H1 (cell line): ENCODE measurements at regions not wholly inside any gene's neighbourhood (a gene's known extent, or its start where the extent isn't known, plus 50 kb on each side); places are given as distances from the start of the nearest gene placed in this dataset.

ENCODE experiments used
- RNF2 ChIP-seq: fragments of 200-900, 300-1000 bp; sonication (generic); IDR thresholded peaks from 2 replicates; pipeline ENCODE4 v1.7.1; 2016; ENCODE audit warnings: borderline replicate concordance, low read depth, mild to moderate bottlenecking, antibody characterized with exemption, low read length; ENCODE audit not compliant: poor library complexity, severe bottlenecking; ENCODE audit errors: missing control alignments
- SIRT6 ChIP-seq: IDR thresholded peaks from one replicate; pipeline ENCODE4 v1.7.1; 2012; ENCODE audit warnings: low read length, inconsistent platforms
- SIX5 ChIP-seq: IDR thresholded peaks from 2 replicates; pipeline ENCODE4 v1.6.1; 2011; ENCODE audit warnings: mild to moderate bottlenecking, low read depth, low read length
- SP1 ChIP-seq: IDR thresholded peaks from 2 replicates; pipeline ENCODE4 v1.6.1; 2011; ENCODE audit warnings: low read depth, low read length
- ZNF274 ChIP-seq: IDR thresholded peaks from 2 replicates; pipeline ENCODE4 v1.7.0; 2012; ENCODE audit warnings: low read length, borderline replicate concordance; ENCODE audit errors: extremely low read depth
- TF ChIP-seq, protein P1 (sequence below): fragments of 300-600 bp; sonication (generic); IDR thresholded peaks from 2 replicates; pipeline ENCODE4 v1.7.1; 2012; ENCODE audit warnings: low read length, moderate library complexity, mild to moderate bottlenecking, inconsistent platforms; ENCODE audit not compliant: insufficient replicate concordance

DNA sequence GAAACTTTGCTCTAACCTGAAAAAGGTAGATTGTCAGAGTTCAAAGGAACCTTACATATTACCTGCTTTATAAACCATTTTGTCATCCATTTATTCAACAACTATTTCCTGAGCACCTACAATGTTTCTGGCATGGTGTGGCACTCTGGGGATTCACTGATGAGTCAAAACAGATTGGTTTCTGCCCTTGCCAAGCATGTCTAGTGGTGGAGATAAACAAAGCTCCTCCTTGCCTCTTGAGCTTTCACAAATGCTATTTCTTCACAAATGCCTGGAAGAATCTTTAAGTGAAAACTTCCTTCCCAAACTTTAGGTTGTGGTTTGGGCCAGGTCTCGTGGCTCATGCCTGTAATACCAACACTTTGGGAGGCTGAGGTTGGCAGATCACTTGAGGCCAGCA, 85.1 kb upstream of the RELN start (continued):
- TF ChIP-seq, protein P1, sequence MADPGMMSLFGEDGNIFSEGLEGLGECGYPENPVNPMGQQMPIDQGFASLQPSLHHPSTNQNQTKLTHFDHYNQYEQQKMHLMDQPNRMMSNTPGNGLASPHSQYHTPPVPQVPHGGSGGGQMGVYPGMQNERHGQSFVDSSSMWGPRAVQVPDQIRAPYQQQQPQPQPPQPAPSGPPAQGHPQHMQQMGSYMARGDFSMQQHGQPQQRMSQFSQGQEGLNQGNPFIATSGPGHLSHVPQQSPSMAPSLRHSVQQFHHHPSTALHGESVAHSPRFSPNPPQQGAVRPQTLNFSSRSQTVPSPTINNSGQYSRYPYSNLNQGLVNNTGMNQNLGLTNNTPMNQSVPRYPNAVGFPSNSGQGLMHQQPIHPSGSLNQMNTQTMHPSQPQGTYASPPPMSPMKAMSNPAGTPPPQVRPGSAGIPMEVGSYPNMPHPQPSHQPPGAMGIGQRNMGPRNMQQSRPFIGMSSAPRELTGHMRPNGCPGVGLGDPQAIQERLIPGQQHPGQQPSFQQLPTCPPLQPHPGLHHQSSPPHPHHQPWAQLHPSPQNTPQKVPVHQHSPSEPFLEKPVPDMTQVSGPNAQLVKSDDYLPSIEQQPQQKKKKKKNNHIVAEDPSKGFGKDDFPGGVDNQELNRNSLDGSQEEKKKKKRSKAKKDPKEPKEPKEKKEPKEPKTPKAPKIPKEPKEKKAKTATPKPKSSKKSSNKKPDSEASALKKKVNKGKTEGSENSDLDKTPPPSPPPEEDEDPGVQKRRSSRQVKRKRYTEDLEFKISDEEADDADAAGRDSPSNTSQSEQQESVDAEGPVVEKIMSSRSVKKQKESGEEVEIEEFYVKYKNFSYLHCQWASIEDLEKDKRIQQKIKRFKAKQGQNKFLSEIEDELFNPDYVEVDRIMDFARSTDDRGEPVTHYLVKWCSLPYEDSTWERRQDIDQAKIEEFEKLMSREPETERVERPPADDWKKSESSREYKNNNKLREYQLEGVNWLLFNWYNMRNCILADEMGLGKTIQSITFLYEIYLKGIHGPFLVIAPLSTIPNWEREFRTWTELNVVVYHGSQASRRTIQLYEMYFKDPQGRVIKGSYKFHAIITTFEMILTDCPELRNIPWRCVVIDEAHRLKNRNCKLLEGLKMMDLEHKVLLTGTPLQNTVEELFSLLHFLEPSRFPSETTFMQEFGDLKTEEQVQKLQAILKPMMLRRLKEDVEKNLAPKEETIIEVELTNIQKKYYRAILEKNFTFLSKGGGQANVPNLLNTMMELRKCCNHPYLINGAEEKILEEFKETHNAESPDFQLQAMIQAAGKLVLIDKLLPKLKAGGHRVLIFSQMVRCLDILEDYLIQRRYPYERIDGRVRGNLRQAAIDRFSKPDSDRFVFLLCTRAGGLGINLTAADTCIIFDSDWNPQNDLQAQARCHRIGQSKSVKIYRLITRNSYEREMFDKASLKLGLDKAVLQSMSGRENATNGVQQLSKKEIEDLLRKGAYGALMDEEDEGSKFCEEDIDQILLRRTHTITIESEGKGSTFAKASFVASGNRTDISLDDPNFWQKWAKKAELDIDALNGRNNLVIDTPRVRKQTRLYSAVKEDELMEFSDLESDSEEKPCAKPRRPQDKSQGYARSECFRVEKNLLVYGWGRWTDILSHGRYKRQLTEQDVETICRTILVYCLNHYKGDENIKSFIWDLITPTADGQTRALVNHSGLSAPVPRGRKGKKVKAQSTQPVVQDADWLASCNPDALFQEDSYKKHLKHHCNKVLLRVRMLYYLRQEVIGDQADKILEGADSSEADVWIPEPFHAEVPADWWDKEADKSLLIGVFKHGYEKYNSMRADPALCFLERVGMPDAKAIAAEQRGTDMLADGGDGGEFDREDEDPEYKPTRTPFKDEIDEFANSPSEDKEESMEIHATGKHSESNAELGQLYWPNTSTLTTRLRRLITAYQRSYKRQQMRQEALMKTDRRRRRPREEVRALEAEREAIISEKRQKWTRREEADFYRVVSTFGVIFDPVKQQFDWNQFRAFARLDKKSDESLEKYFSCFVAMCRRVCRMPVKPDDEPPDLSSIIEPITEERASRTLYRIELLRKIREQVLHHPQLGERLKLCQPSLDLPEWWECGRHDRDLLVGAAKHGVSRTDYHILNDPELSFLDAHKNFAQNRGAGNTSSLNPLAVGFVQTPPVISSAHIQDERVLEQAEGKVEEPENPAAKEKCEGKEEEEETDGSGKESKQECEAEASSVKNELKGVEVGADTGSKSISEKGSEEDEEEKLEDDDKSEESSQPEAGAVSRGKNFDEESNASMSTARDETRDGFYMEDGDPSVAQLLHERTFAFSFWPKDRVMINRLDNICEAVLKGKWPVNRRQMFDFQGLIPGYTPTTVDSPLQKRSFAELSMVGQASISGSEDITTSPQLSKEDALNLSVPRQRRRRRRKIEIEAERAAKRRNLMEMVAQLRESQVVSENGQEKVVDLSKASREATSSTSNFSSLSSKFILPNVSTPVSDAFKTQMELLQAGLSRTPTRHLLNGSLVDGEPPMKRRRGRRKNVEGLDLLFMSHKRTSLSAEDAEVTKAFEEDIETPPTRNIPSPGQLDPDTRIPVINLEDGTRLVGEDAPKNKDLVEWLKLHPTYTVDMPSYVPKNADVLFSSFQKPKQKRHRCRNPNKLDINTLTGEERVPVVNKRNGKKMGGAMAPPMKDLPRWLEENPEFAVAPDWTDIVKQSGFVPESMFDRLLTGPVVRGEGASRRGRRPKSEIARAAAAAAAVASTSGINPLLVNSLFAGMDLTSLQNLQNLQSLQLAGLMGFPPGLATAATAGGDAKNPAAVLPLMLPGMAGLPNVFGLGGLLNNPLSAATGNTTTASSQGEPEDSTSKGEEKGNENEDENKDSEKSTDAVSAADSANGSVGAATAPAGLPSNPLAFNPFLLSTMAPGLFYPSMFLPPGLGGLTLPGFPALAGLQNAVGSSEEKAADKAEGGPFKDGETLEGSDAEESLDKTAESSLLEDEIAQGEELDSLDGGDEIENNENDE = no peak
- TF ChIP-seq SIRT6 (no peak), SP1 (no peak), ZNF274 (no peak), SIX5 (no peak), RNF2 (no peak)
